ENCODE measurements at regions not wholly inside any gene's neighbourhood (a gene's known extent, or its start where the extent isn't known, plus 50 kb on each side); places are given as distances from the start of the nearest gene placed in this dataset.

DNA sequence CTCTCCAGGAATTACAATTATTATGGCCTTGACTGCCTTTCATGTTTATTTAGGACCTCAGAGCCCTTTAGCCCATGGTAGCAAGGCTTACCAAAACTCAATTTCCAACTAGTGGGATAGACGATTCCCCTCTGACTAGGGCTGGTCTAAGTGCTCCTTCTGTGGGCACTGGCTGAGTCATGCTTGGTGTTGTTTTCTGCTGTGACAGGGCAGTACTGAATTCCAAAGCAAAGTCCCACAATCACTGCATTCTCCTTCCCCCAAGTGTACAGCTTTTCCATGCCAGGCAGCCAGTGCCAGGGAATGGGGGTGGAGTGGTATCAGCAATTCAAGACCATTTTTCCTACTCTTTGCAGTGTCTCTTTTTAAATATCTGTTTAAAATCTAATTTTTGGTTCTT lies 509.0 kb upstream of the NECTIN3 start:
- POLR2A ChIA-PET = no interaction called here
- no peak overlapping the region for H3K27ac Mint-ChIP-seq

DNA sequence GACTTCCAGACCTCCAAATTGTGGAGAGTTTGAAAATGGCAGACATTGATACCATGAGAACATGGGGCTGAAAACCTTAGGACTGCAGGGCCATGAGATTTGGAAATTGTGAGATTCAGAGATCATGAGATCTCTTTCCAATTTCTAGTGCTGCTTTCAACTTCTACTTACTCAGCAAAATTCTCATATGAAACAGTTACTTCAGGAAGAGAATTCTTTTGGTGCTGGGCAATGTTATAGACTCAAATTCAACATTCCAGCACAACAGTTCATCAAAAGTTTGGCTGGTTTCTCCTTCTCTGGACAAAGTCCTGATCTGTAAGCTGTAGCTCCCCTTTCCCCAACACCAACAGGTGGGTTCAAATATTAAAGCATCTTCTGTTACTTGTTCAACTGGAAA lies 506.9 kb upstream of the NECTIN3 start:
- H3K27me3 Mint-ChIP-seq = no peaks in the 10 kb centered on the region
- POLR2A ChIA-PET = no interaction called here
- TF ChIP-seq, protein P1, sequence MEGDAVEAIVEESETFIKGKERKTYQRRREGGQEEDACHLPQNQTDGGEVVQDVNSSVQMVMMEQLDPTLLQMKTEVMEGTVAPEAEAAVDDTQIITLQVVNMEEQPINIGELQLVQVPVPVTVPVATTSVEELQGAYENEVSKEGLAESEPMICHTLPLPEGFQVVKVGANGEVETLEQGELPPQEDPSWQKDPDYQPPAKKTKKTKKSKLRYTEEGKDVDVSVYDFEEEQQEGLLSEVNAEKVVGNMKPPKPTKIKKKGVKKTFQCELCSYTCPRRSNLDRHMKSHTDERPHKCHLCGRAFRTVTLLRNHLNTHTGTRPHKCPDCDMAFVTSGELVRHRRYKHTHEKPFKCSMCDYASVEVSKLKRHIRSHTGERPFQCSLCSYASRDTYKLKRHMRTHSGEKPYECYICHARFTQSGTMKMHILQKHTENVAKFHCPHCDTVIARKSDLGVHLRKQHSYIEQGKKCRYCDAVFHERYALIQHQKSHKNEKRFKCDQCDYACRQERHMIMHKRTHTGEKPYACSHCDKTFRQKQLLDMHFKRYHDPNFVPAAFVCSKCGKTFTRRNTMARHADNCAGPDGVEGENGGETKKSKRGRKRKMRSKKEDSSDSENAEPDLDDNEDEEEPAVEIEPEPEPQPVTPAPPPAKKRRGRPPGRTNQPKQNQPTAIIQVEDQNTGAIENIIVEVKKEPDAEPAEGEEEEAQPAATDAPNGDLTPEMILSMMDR (IDR thresholded peaks at IDR 0.05) = no peak

More for the DNA sequence above, 509.0 kb upstream of the NECTIN3 start:
- no peak for ATAC-seq (ENCODE audit: low read depth)
- H3K4me3 Mint-ChIP-seq = no peak overlapping the region
- H3K9me3 Mint-ChIP-seq = no peaks in the 10 kb centered on the region
- TF ChIP-seq, protein P1 (IDR thresholded peaks at IDR 0.05) = no peak
- no peak for DNase-seq
- no peaks in the 10 kb centered on the region for H3K4me1 Mint-ChIP-seq
- intact Hi-C loops (cut with micrococcal nuclease) = no loop called here
- H3K27me3 Mint-ChIP-seq = no peaks in the 10 kb centered on the region
- no peaks in the 10 kb centered on the region for H3K36me3 Mint-ChIP-seq (ENCODE audit: low read depth)
- CTCF ChIA-PET = no interaction called here

DNA sequence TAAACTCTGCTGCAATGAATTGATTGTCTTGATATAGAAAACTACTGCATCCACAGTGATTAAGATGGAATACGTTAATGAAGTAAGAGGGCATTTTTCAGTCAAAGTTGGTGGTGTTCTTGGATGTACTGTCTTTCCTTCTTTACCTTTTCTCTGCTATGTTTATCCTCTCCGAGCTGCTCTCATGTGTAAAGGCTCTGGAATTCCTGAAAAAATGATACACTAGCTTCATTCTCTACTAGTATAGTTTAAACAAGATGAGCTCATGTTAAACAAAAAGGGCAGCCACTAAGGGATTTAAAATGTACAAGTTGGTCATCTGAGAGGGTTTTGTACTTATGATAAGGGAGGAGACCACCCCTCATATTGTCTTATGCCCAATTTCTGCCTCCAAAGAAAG lies 504.6 kb upstream of the NECTIN3 start:
- H3K4me3 Mint-ChIP-seq = no peak overlapping the region
- ChIA-PET CTCF (no interaction called here), POLR2A (no interaction called here)
- TF ChIP-seq, protein P1 (IDR thresholded peaks at IDR 0.05) = no peak
- ATAC-seq (ENCODE audit: low read depth) (no peak), DNase-seq (no peak)
- no peak overlapping the region for H3K27ac Mint-ChIP-seq
- no peaks in the 10 kb centered on the region for H3K27me3 Mint-ChIP-seq
- no peaks in the 10 kb centered on the region for H3K36me3 Mint-ChIP-seq (ENCODE audit: low read depth)
- H3K9me3 Mint-ChIP-seq = no peaks in the 10 kb centered on the region
- H3K4me1 Mint-ChIP-seq = no peaks in the 10 kb centered on the region
- intact Hi-C loops (cut with micrococcal nuclease) = no loop called here

More for the DNA sequence above, 506.9 kb upstream of the NECTIN3 start:
- Mint-ChIP-seq H3K36me3 (ENCODE audit: low read depth) (no peaks in the 10 kb centered on the region), H3K4me3 (no peak overlapping the region), H3K4me1 (no peaks in the 10 kb centered on the region), H3K9me3 (no peaks in the 10 kb centered on the region), H3K27ac (no peak overlapping the region)
- DNase-seq (no peak), ATAC-seq (ENCODE audit: low read depth) (no peak)
- CTCF ChIA-PET = no interaction called here
- intact Hi-C loops (cut with micrococcal nuclease) = no loop called here

DNA sequence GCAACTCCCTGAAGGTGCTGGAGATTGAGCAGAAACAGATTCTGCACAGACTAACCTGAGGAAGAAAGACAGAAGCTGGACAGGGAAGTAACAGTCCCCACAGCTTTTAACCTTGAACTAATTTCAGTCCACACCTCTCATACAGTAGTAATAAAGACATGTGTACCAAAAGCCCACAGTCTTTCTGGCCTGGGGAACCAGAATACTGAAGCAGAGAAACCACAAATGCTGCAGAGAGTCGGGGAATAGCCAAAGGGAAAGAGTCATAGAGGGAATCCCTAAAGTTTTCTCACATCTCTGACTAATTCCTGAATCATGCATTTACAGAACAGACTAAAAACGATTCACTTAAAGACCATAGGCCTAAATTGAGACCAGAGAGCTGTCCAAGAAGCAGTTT lies 503.4 kb upstream of the NECTIN3 start:
- Mint-ChIP-seq H3K4me3 (no peak overlapping the region), H3K9me3 (no peaks in the 10 kb centered on the region), H3K4me1 (no peaks in the 10 kb centered on the region), H3K27ac (no peak overlapping the region), H3K27me3 (no peaks in the 10 kb centered on the region), H3K36me3 (ENCODE audit: low read depth) (no peaks in the 10 kb centered on the region)
- ChIA-PET CTCF (no interaction called here), POLR2A (no interaction called here)
- no peak for ATAC-seq (ENCODE audit: low read depth)
- intact Hi-C loops (cut with micrococcal nuclease) = no loop called here
- TF ChIP-seq, protein P1 (IDR thresholded peaks at IDR 0.05) = no peak
- DNase-seq = no peak

DNA sequence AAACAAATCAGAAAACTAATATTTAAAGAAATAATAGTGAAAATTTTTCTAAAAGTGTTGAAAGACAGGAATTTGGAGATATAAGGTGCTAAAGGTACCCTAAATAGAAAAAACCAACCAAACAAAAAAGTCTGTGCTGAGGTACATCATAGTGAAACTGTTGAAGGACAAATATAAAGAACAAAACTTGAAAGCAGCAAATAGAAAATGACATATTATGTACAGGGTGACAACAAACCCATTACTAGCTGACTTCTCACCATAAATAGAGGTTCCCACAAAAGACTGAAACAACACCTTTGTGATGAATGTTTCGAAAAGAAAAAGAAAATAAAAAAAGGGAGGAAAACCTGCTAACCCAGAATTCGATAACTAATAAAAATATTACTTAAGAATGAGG lies 502.5 kb upstream of the NECTIN3 start:
- ATAC-seq (ENCODE audit: low read depth) = no peak
- Mint-ChIP-seq H3K9me3 (no peaks in the 10 kb centered on the region), H3K27me3 (no peaks in the 10 kb centered on the region), H3K4me3 (no peak overlapping the region), H3K4me1 (no peaks in the 10 kb centered on the region), H3K36me3 (ENCODE audit: low read depth) (no peaks in the 10 kb centered on the region), H3K27ac (no peak overlapping the region)
- POLR2A ChIA-PET = no interaction called here
- TF ChIP-seq, protein P1 (IDR thresholded peaks at IDR 0.05) = no peak
- no peak for DNase-seq
- CTCF ChIA-PET = no interaction called here
- intact Hi-C loops (cut with micrococcal nuclease) = no loop called here

Data from activated B cell treated with CpG ODN at 0.5 μM for 24 hours (primary cell).